ENCODE measurements at regions not wholly inside any gene's neighbourhood (a gene's known extent, or its start where the extent isn't known, plus 50 kb on each side); places are given as distances from the start of the nearest gene placed in this dataset.

GRCh38 chr1:170460001-170460400 lies 72.0 kb upstream of the GORAB start:
- no peak for DNase-seq
- TF ChIP-seq GATA1 (IDR thresholded peaks at IDR 0.05; ENCODE audit: low read depth, low read length), result no peak
- TF ChIP-seq POLR2A (IDR thresholded peaks at IDR 0.05; ENCODE audit: low read length), result no peak

- TF ChIP-seq GATA1 (IDR thresholded peaks at IDR 0.05; ENCODE audit: low read depth, low read length), result no peak
- no peak for TF ChIP-seq POLR2A (IDR thresholded peaks at IDR 0.05; ENCODE audit: low read length)
- DNase-seq, result no peak
Observed at GRCh38 chr1:170460414-170461155, 71.4 kb upstream of the GORAB start.

GRCh38 chr1:170461291-170461747 lies 70.6 kb upstream of the GORAB start:
- TF ChIP-seq POLR2A (IDR thresholded peaks at IDR 0.05; ENCODE audit: low read length) (no peak), GATA1 (IDR thresholded peaks at IDR 0.05; ENCODE audit: low read depth, low read length) (no peak)
- DNase-seq, result no peak

GRCh38 chr1:170461762-170462384 lies 70.1 kb upstream of the GORAB start:
- TF ChIP-seq POLR2A (IDR thresholded peaks at IDR 0.05; ENCODE audit: low read length) (no peak), GATA1 (IDR thresholded peaks at IDR 0.05; ENCODE audit: low read depth, low read length) (no peak)

GRCh38 chr1:170470121-170470520 lies 61.8 kb upstream of the GORAB start:
- no peak for DNase-seq
- no peak for TF ChIP-seq POLR2A (IDR thresholded peaks at IDR 0.05; ENCODE audit: low read length)
- TF ChIP-seq GATA1 (IDR thresholded peaks at IDR 0.05; ENCODE audit: low read depth, low read length), result no peak

More at GRCh38 chr1:170461762-170462384, 70.1 kb upstream of the GORAB start:
- no peak for DNase-seq

GRCh38 chr1:170471398-170472053 lies 60.4 kb upstream of the GORAB start:
- TF ChIP-seq POLR2A (IDR thresholded peaks at IDR 0.05; ENCODE audit: low read length) (no peak), GATA1 (IDR thresholded peaks at IDR 0.05; ENCODE audit: low read depth, low read length) (no peak)
- DNase-seq, result no peak

- TF ChIP-seq GATA1 (IDR thresholded peaks at IDR 0.05; ENCODE audit: low read depth, low read length), result no peak
- TF ChIP-seq POLR2A (IDR thresholded peaks at IDR 0.05; ENCODE audit: low read length), result no peak
- no peak for DNase-seq
Observed at GRCh38 chr1:170481000-170481399, 51.0 kb upstream of the GORAB start.

Measured in erythroblast (primary cell).